HepG2 (cell line): ENCODE measurements at regions not wholly inside any gene's neighbourhood (a gene's known extent, or its start where the extent isn't known, plus 50 kb on each side); places are given as distances from the start of the nearest gene placed in this dataset.

Source experiments
- ATF1 ChIP-seq: IDR thresholded peaks from 2 replicates; pipeline ENCODE4 v1.6.1; 2016; ENCODE audit warnings: mild to moderate bottlenecking, control low read depth
- BRF2 ChIP-seq: sonication (generic); formaldehyde crosslinking; IDR thresholded peaks from 2 replicates; pipeline ENCODE4 v1.8.1; 2022; ENCODE audit warnings: mild to moderate bottlenecking, missing genetic modification reagents
- CCAR2 ChIP-seq: fragments of 200-400 bp; formaldehyde crosslinking; optimal IDR thresholded peaks from 2 replicates; pipeline ENCODE3; 2018; ENCODE audit warnings: low read depth, mild to moderate bottlenecking, low read length, moderate library complexity
- CTCF ChIP-seq: sonication (generic); formaldehyde crosslinking; IDR thresholded peaks from 2 replicates; pipeline ENCODE4 v1.5.0; 2020; ENCODE audit warnings: mild to moderate bottlenecking, missing genetic modification reagents, moderate library complexity
- EP300 ChIP-seq, 3 experiments: sonication (generic) in 1 of 3; formaldehyde crosslinking in 1 of 3; IDR thresholded peaks; 2 replicates each; pipeline versions ENCODE4 v1.5.1 to v1.6.1; 2011 to 2020; ENCODE audit warnings: low read depth in 2 of 3, low read length in 2 of 3, borderline replicate concordance in 1 of 3, improper control_type of control experiment in 1 of 3, mild to moderate bottlenecking in 1 of 3, missing genetic modification reagents in 1 of 3, moderate library complexity in 1 of 3
- FOXA1 ChIP-seq, 2 experiments: fragments of 450-650 bp in 1 of 2; sonication (generic) in 1 of 2; formaldehyde crosslinking in 1 of 2; IDR thresholded peaks; 2 replicates each; pipeline versions ENCODE4 v1.4.0 to v1.6.1; 2016 to 2020; ENCODE audit warnings: missing genetic modification reagents in 1 of 2
- GABPB1 ChIP-seq: IDR thresholded peaks from 2 replicates; pipeline ENCODE4 v1.6.1; 2016; ENCODE audit warnings: mild to moderate bottlenecking, missing genetic modification reagents, moderate library complexity, missing compliant biosample characterization
- RARA ChIP-seq: IDR thresholded peaks from 2 replicates; pipeline ENCODE4 v1.6.1; 2016; ENCODE audit warnings: missing genetic modification reagents, missing compliant biosample characterization
- RBM22 ChIP-seq: fragments of 200-400 bp; formaldehyde crosslinking; optimal IDR thresholded peaks from 2 replicates; pipeline ENCODE3; 2017; ENCODE audit warnings: mild to moderate bottlenecking, low read length, moderate library complexity
- SP1 ChIP-seq, 2 experiments: fragments of 450-650 bp in 1 of 2; sonication (generic) in 1 of 2; formaldehyde crosslinking in 1 of 2; IDR thresholded peaks; 2 replicates each; pipeline versions ENCODE4 v1.4.0 to v1.6.1; 2016 to 2020; ENCODE audit warnings: missing genetic modification reagents in 1 of 2
- ZNF225 ChIP-seq: sonication (generic); formaldehyde crosslinking; IDR thresholded peaks from 2 replicates; pipeline ENCODE4 v1.4.0; 2020; ENCODE audit warnings: mild to moderate bottlenecking, missing genetic modification reagents
- ZNF333 ChIP-seq: sonication (generic); formaldehyde crosslinking; IDR thresholded peaks from 2 replicates; pipeline ENCODE4 v1.4.0; 2020; ENCODE audit warnings: mild to moderate bottlenecking, missing genetic modification reagents, borderline replicate concordance
- ZZZ3 ChIP-seq: sonication (generic); formaldehyde crosslinking; IDR thresholded peaks from 2 replicates; pipeline ENCODE4 v1.4.0; 2020; ENCODE audit warnings: missing genetic modification reagents, mild to moderate bottlenecking, borderline replicate concordance

- TF ChIP-seq EP300 (IDR thresholded peaks at IDR 0.05; ENCODE audit: low read depth in 2 of 2, low read length in 2 of 2) (no peak), EP300 (CRISPR knock-in tag; IDR thresholded peaks at IDR 0.05; ENCODE audit: borderline replicate concordance) (no peak), CCAR2 (no peak), CTCF (CRISPR knock-in tag) (no peak), GABPB1 (no peak), FOXA1 (IDR thresholded peaks at IDR 0.05) (no peak), FOXA1 (CRISPR knock-in tag; IDR thresholded peaks at IDR 0.05) (no peak), ZNF225 (CRISPR knock-in tag) (no peak), SP1 (IDR thresholded peaks at IDR 0.05) (no peak), SP1 (CRISPR knock-in tag; IDR thresholded peaks at IDR 0.05) (no peak), RARA (CRISPR knock-in tag) (no peak), RBM22 (no peak), BRF2 (CRISPR knock-in tag) (no peak), ZZZ3 (CRISPR knock-in tag) (no peak), ATF1 (CRISPR knock-in tag) (no peak), ZNF333 (no peak)
These were observed 656.7 kb downstream of the EPHA7 start for GRCh38 chr6:92762443-92763273.
